NCI-H146 treated with DMSO at 0.1 percent for 48 hours (cell line): ENCODE measurements at regions not wholly inside any gene's neighbourhood (a gene's known extent, or its start where the extent isn't known, plus 50 kb on each side); places are given as distances from the start of the nearest gene placed in this dataset.

ENCODE experiments used
- DNase-seq: peaks from one replicate; lab custom pipeline; 2025; ENCODE audit not compliant: unreplicated experiment; lab: John Stamatoyannopoulos, UW

DNA sequence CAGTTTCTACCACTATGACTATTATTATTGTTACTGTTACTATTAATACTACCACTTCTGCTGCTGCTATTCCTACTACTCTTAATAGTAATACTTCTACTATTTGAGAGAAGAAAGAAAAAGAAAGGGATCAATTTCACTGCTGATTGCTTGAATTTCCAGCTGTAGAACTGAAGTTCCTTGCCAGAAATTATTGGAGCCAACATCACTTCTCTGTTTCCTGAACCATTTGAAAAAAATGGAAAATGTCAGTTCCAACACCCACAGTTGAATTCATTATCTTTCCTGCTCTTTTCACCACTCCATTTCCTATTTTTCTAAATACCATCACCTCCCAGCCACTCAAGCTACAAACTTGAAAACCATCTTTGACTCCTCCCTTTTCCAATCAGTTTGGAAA is 54.1 kb upstream of the PIK3C2G start:
- DNase-seq: no peak

GRCh38 chr12:18206198-18206597 is 55.1 kb upstream of the PIK3C2G start:
- DNase-seq: no peak

- DNase-seq: no peak
Measured at GRCh38 chr12:18204053-18204452, 57.3 kb upstream of the PIK3C2G start.

- DNase-seq: no peak
Measured at GRCh38 chr12:18192119-18192518, 69.2 kb upstream of the PIK3C2G start.

DNA sequence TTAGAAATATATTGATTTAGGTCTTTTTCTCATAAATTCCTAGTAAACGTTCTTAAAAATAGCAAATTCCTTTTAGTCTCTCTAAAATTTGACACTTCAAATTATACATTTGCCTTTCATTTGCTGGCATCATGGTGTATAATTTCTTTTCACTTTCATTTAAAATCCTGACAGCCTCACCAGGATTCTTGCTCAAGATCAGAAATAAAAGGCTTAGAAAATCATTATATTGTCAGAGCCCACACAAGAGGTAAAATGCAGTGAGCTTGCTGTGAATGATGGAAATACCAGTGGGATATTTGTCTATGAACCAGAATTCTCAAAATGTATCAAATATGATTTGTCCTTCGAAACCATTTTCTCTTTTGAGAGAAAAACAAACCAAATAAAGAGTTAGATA is 78.2 kb upstream of the PIK3C2G start:
- no peak for DNase-seq

GRCh38 chr12:18171571-18171970 is 81.6 kb upstream of the RERGL start:
- no peak for DNase-seq

DNA sequence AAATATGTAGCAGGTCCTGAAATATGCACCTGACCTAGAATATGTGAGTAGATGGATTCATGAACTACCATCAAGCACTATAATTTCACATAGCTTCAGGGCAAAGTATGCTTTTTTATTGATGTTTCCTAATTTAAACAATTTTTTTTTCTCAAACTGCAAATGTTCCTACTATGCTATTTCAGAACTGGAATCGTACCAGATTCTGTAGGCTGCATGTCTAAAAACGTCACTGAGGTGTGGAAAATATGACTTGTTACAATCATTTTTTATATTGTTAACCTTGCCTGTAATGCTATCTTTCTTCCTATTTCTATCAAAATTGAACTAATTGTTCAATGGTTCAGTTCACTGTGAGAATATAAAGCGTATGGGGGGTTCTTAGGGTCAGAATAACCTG is 78.0 kb upstream of the RERGL start:
- DNase-seq: no peak

DNA sequence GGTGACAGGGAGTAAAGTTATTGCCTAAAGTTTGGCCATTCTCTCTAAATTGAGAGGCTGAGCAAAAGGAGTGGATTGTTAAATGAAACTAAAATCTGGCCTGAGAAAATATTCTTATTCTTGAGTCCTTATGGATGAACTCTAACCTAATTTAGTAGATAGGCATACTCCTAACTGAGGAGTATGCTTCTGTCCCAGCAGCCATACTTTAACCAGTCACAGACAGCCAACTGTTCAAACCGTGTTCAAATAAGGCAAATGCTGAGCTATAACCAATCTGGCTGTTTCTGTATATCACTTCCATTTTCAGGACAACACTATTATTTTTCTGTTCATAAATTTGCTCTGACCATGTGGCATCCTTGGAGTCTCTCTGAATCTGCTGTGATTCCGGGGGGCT is 75.9 kb upstream of the RERGL start:
- no peak for DNase-seq

GRCh38 chr12:18165422-18165871 is 75.5 kb upstream of the RERGL start:
- peak; percentile 59 for DNase-seq

DNA sequence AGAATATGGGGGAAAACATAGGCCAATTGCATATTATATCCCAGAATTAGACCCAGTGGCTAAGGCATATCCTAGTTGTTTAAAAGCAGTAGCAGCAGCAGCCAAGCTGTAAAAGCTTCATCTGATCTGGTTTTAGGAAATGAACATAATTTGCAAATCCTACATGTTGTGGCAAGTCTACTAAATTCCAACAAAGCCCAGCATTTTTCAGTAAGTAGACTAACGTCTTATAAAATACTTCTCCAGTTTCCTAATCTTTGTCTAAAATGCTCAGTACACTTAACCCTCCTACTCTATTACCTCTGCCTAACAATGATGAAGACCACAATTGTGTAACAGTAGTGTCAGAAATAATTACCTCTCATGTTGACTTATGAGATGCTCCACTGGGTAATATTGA is 70.9 kb upstream of the RERGL start:
- no peak for DNase-seq

DNA sequence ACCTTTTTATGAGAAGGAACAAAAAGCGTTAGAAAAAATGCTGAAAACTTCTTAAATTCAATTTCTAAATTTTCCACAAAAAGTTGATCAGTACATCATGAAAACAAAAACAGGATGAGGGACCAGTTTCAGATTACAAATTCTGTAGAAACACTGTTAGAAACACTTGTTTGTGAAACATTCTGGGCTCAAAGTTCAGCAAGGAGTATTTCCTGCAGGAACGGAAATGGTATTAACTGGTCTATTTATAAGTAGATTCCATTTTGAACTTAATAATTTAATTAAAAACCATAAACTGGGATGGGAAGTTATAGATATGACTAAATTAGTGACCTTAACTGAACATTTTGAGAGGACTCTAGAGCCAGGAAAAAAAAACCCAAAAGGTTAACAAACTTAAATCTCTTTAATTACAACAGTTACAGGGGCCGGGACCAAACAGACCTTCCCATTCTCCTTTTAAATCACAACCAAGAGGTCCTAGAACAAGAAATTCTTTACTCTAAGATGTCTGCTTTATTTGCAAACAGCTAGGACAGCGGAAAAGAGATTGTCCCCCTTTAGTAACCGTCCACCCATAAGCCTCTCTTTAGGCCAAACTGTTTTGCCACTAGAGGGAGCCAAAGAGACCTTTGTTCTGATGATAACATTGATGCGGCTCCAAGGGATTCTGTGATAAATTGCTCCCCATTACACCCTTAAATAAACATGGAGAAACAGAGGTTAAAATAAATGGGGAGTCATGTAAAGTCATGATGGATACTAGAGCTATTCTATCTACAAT is 69.0 kb upstream of the RERGL start:
- DNase-seq: no peak

- DNase-seq: no peak
Measured at GRCh38 chr12:18153826-18154225, 63.8 kb upstream of the RERGL start.

DNA sequence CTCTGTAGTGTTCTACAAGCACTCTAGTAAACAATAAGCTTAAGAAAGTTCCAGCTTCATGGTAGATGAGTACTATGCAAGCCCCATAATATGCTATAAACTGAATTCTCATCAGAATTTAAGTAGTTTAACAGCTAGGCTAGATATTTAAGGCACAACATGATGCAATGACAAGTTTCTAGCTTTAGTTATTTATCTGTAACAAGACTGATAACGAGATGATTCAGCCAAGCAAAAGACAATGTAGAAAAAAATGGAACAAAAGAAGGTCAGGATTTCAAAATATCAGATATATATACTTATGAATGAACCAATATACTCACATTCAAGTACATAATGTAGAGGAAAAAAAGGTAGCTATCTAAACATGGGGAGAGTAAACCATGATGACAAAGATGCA is 61.0 kb upstream of the RERGL start:
- DNase-seq: no peak

DNA sequence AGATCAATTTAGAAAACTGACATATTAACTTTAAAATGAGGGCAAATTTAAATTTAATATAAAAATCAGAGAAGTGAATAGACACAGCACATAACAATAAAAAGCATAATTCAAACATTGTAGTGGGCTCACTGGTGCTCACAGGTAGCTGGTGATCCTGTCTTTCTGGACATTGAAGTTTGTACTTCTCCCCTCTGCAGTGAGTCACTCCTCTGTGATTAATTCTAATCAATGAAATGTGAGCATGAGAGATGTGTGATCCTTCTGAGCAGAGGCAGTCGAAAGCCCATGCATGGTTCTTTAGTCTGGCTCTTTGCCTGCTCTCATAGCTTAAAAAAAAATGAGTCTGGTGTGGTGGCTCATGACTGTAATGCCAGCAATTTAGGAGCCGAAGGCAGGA is 59.0 kb upstream of the RERGL start:
- DNase-seq: no peak

GRCh38 chr12:18146363-18146762 is 56.4 kb upstream of the RERGL start:
- DNase-seq: no peak

- DNase-seq: no peak
Measured at GRCh38 chr12:18145924-18146323, 55.9 kb upstream of the RERGL start.

DNA sequence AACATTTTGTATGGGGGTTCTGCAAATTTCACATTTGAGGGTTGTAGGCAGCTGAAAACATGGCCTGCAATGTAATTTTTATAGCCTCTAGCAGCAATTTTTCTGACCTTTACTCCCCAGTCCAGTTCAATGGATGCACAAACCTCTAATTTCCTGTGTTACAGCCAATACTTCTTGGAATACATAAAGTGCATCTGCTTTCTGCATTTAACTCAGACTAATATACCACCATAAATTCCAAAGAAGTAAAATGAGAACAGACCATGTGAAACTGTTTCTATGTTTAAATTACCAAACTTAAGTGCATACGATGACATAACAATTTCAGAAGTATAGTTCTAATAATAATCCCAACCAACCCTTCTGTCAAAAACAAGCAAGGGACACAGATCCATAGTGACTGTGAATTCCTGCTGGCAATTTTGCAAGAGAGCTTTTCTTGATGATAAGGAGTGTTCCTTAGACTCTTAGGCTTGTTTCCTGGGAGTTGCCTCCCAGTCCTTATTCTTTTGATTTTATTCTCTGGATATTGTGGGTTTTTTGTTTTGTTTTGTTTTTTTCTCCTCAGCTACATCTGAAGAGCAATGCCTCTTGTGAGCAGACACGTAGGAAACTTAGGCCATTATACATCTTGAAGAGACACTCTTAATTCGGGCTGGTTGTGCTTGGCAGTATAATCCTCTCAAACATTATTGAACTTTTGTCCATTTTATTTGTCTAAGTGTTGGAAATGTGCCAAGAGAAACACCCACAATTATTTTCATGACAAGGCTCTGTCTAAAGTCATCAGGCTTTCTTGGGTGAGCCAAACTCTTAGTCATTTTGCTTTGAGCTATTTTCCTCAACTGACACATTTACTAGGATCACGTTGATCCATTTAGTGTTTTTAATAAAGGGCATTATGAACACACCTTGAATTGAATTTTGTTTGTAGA is 51.3 kb upstream of the RERGL start:
- peak; percentile 58 for DNase-seq

- peak; percentile 49 for DNase-seq
Measured at GRCh38 chr12:18139989-18140596, 50.1 kb upstream of the RERGL start.
